OCI-LY3 (cell line): ENCODE measurements at regions not wholly inside any gene's neighbourhood (a gene's known extent, or its start where the extent isn't known, plus 50 kb on each side); places are given as distances from the start of the nearest gene placed in this dataset.

Experiments
- H2AFZ ChIP-seq: fragments of 200-600, 300-600 bp; shearing (Covaris generic); 2 replicates; pipeline ENCODE4 v1.6.0; 2014; ENCODE audit warnings: antibody characterized with exemption, low read depth, low read length
- H3K27ac ChIP-seq: fragments of 200-600, 300-600 bp; sonication (generic); 2 replicates; pipeline ENCODE4 v1.5.1; 2014; ENCODE audit warnings: mild to moderate bottlenecking, low read length, moderate library complexity, mixed read lengths
- H3K27me3 ChIP-seq: fragments of 200-600, 300-600 bp; sonication (generic); 2 replicates; pipeline ENCODE4 v1.6.1; 2014; ENCODE audit warnings: low read depth, low read length, mixed read lengths
- H3K36me3 ChIP-seq: fragments of 200-600, 300-600 bp; sonication (generic); replicated peaks from 2 replicates; pipeline ENCODE3; 2014; ENCODE audit warnings: low read depth, low read length, mixed read lengths
- H3K4me1 ChIP-seq: fragments of 300-600, 200-600 bp; sonication (generic); 2 replicates; pipeline ENCODE4 v1.6.1; 2014; ENCODE audit warnings: low read length, mixed read lengths
- H3K4me2 ChIP-seq: fragments of 200-600, 300-600 bp; sonication (generic); 2 replicates; pipeline ENCODE4 v1.6.1; 2014; ENCODE audit warnings: low read length, mixed read lengths
- H3K4me3 ChIP-seq: fragments of 300-600, 200-600 bp; sonication (generic); 2 replicates; pipeline ENCODE4 v1.5.1; 2014; ENCODE audit warnings: antibody characterized with exemption, mild to moderate bottlenecking, low read length, moderate library complexity
- H3K79me2 ChIP-seq: fragments of 300-600, 200-600 bp; shearing (Covaris generic); 2 replicates; pipeline ENCODE4 v1.6.1; 2014; ENCODE audit warnings: mild to moderate bottlenecking, low read length, mixed read lengths
- H3K9ac ChIP-seq: fragments of 300-600, 200-600 bp; shearing (Covaris generic); 2 replicates; pipeline ENCODE4 v1.6.0; 2014; ENCODE audit warnings: mild to moderate bottlenecking, low read length, moderate library complexity
- H3K9me3 ChIP-seq: fragments of 200-600, 300-600 bp; shearing (Covaris generic); 2 replicates; pipeline ENCODE4 v1.6.1; 2014; ENCODE audit warnings: low read length, mixed read lengths; ENCODE audit not compliant: insufficient read depth
- H4K20me1 ChIP-seq: fragments of 200-600, 300-600 bp; sonication (generic); 2 replicates; pipeline ENCODE4 v1.6.1; 2016; ENCODE audit warnings: low read length, mixed read lengths; ENCODE audit not compliant: insufficient read depth
- EZH2phosphoT487 ChIP-seq: fragments of 200-600 bp; shearing (Covaris generic); IDR thresholded peaks from 2 replicates; pipeline ENCODE4 v1.6.1; 2018; ENCODE audit warnings: antibody characterized with exemption, mixed run types, low read depth
- TF ChIP-seq, protein P1 (sequence below): fragments of 200-600, 300-600 bp; sonication (generic); IDR thresholded peaks from 2 replicates; pipeline ENCODE4 v1.5.1; 2014; ENCODE audit warnings: antibody characterized with exemption, low read length, low read depth

DNA sequence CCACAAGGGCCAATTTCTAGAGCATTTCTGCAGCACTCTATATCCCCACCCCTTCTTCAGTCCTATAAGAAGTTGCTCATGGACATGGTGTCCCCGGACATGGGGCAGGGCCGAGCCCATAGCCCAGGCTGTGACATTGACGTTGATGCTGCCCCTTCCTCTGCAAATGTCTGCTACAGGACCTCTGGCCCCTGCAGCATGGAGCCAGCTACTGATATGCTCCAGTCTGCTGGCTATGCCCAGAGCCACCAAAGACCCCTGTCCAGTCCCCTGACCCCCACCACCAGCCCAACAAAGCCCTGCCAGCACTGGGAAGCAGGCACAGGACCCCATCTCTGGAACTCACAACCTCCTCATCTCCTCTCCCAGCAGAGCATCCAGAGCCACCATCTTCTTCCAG is 120.1 kb upstream of the SMAD3 start:
- Histone ChIP-seq H3K9me3 (no peaks in the 10 kb centered on the region), H3K9ac (no peak overlapping the region), H3K4me1 (peaks cover 58% of the 10 kb centered on the region), H3K79me2 (no peaks in the 10 kb centered on the region), H4K20me1 (no peaks in the 10 kb centered on the region), H3K27me3 (peaks cover 12% of the 10 kb centered on the region), H3K4me3 (no peak overlapping the region), H2AFZ (no peak overlapping the region), H3K4me2 (no peak overlapping the region), H3K27ac (no peak overlapping the region), H3K36me3 (no peaks in the 10 kb centered on the region)
- no peak for TF ChIP-seq EZH2phosphoT487
- TF ChIP-seq, protein P1, sequence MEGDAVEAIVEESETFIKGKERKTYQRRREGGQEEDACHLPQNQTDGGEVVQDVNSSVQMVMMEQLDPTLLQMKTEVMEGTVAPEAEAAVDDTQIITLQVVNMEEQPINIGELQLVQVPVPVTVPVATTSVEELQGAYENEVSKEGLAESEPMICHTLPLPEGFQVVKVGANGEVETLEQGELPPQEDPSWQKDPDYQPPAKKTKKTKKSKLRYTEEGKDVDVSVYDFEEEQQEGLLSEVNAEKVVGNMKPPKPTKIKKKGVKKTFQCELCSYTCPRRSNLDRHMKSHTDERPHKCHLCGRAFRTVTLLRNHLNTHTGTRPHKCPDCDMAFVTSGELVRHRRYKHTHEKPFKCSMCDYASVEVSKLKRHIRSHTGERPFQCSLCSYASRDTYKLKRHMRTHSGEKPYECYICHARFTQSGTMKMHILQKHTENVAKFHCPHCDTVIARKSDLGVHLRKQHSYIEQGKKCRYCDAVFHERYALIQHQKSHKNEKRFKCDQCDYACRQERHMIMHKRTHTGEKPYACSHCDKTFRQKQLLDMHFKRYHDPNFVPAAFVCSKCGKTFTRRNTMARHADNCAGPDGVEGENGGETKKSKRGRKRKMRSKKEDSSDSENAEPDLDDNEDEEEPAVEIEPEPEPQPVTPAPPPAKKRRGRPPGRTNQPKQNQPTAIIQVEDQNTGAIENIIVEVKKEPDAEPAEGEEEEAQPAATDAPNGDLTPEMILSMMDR = no peak

DNA sequence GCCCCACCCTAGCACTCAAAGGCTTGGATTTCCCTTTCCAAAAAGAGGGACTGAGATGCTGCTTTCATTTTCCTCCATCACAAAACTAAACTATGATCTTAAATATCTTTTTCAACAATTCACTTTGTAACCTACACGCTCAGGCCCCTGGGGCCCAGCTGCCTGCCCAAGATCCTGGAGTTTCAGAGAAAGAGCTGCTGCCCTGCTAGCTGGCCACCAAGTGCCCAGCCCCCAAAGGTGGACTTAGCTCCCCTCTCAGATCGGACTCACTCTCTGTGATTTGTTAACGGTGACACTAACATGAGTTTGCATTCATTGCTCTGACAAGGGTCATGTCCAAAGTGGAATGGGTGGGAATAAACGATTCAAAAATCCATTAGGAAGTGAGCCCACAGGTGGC is 119.6 kb upstream of the SMAD3 start:
- TF ChIP-seq, protein P1 = no peak
- no peak for TF ChIP-seq EZH2phosphoT487
- H3K9me3 ChIP-seq = no peaks in the 10 kb centered on the region
- peak overlapping the region; percentile 95 for H3K4me2 ChIP-seq
- H3K4me3 ChIP-seq = peak overlapping the region; percentile 71
- H3K9ac ChIP-seq = peak overlapping the region; percentile 33; the same call in 1 of the 2 replicates
- no peaks in the 10 kb centered on the region for H4K20me1 ChIP-seq
- H3K36me3 ChIP-seq = no peaks in the 10 kb centered on the region
- peaks cover 17% of the 10 kb centered on the region for H3K27me3 ChIP-seq
- H3K4me1 ChIP-seq = peaks cover 53% of the 10 kb centered on the region
- H2AFZ ChIP-seq = peak overlapping the region; percentile 58
- H3K79me2 ChIP-seq = no peaks in the 10 kb centered on the region
- no peak overlapping the region for H3K27ac ChIP-seq

DNA sequence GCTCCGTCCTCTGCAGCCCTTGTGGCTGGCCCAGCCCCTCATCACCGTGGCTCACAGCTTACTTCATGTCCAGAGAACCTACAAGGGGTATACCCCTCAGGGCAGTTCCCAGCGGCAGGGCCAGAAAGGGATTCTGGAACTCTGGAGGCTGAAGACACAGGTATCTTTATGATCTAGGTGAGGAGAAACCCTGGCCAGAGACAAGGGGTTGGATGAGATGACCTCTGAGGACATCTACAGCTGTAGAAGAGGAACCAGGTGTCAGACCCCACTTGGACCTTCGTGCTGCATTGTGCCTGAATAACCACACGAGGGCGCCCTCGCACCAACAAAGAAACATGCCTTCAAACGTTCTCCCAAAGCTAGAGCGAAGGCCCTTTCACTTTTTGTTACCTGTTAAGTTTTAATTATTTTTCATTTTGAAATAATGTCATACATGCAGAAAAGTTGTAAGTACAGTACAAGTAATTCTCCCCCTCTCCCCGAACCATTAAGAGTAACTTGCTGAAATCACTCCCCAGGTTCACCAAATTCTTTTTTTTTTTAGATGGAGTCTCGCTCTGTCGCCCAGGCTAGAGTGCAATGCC is 118.7 kb upstream of the SMAD3 start:
- Histone ChIP-seq H3K27me3 (peaks cover 25% of the 10 kb centered on the region), H3K4me1 (peaks cover 48% of the 10 kb centered on the region), H3K9me3 (no peaks in the 10 kb centered on the region), H3K9ac (peak overlapping the region; percentile 33; the same call in 1 of the 2 replicates), H3K79me2 (no peaks in the 10 kb centered on the region), H3K36me3 (no peaks in the 10 kb centered on the region), H4K20me1 (no peaks in the 10 kb centered on the region), H3K4me2 (peak overlapping the region; percentile 95), H3K4me3 (peak overlapping the region; percentile 71), H3K27ac (no peak overlapping the region), H2AFZ (peak overlapping the region; percentile 58)
- TF ChIP-seq EZH2phosphoT487 = no peak
- TF ChIP-seq, protein P1 = peak; percentile 98

DNA sequence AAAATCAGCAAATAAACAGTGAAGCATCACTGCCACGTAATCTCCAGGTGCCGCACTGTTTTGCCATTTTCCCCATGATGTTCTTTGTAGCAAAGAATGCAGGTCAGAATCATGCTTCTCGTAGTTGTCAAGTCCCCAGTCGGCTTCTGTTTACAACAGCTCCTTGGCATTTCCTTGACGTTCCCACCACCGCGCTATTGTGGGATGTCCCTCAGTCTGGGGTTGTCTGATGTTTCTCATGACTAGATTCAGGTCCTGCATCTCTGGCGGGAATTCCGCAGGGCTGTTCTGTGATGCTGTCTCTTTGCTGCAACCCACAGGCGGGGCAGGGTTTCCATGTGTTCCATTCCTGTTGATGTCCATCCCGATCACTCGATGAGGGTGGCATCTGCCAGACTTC is 117.9 kb upstream of the SMAD3 start:
- H4K20me1 ChIP-seq = no peaks in the 10 kb centered on the region
- no peak overlapping the region for H3K4me2 ChIP-seq
- no peaks in the 10 kb centered on the region for H3K9me3 ChIP-seq
- H3K27ac ChIP-seq = no peak overlapping the region
- H3K79me2 ChIP-seq = no peaks in the 10 kb centered on the region
- H3K4me1 ChIP-seq = peaks cover 47% of the 10 kb centered on the region
- no peak overlapping the region for H2AFZ ChIP-seq
- no peaks in the 10 kb centered on the region for H3K36me3 ChIP-seq
- H3K9ac ChIP-seq = no peak overlapping the region
- TF ChIP-seq, protein P1 = no peak
- no peak for TF ChIP-seq EZH2phosphoT487
- H3K4me3 ChIP-seq = no peak overlapping the region
- peaks cover 33% of the 10 kb centered on the region for H3K27me3 ChIP-seq
